Posterior cingulate gyrus (tissue), 11 donors: ENCODE measurements at regions not wholly inside any gene's neighbourhood (a gene's known extent, or its start where the extent isn't known, plus 50 kb on each side); places are given as distances from the start of the nearest gene placed in this dataset.
"Not testable (repeated sequence)": the region's sequence is repeated elsewhere in the genome, so short reads cannot be mapped to it uniquely, and the experiment has no call there.

Experiments used
- DNase-seq, 10 donors: peaks; one replicate each; pipeline versions ENCODE4 v3.0.0 to v3.0.0-alpha.2; 2020 to 2021; ENCODE audit warnings: mixed read lengths in 3 of 10
- intact Hi-C: fragments of 100-400 bp; cut with DNase I; formaldehyde crosslinking; loops from one replicate; pipeline ENCODE4 v1.15.1; 2023

DNA sequence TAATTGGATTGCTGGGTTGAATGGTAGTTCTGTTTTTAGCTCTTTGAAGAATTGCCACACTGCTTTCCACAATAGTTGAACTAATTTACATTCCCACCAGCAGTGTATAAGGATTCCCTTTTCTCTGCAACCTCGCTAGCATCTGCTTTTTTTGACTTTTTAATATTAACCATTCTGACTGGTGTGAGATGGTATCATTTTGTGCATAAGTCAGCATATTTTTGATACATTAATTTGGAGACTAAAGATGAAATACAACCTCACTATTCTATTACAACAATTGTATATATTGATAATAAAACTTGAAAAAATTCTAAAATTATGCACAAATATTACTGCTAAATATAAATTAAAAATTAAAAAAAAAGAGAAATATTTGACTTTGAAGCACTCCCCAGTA, 350.9 kb downstream of the SPIN4 start:
- intact Hi-C loops, DNase-seq: not testable (repeated sequence)
